DMS79 treated with DMSO at 0.1 percent for 48 hours (cell line): ENCODE measurements at regions not wholly inside any gene's neighbourhood (a gene's known extent, or its start where the extent isn't known, plus 50 kb on each side); places are given as distances from the start of the nearest gene placed in this dataset.
"Not testable (repeated sequence)": the region's sequence is repeated elsewhere in the genome, so short reads cannot be mapped to it uniquely, and the experiment has no call there.

Experiments used
- DNase-seq: peaks from one replicate; lab custom pipeline; 2025; lab: John Stamatoyannopoulos, UW

GRCh38 chr2:225244933-225245332 lies 154.6 kb upstream of the NYAP2 start:
- no peak for DNase-seq

- DNase-seq: no peak
These were observed 162.7 kb upstream of the NYAP2 start for GRCh38 chr2:225236769-225237323.

GRCh38 chr2:225233234-225233633 lies 166.3 kb upstream of the NYAP2 start:
- no peak for DNase-seq

- no peak for DNase-seq
These were observed 167.6 kb upstream of the NYAP2 start for GRCh38 chr2:225231900-225232299.

- not testable (repeated sequence) for DNase-seq
These were observed 170.2 kb upstream of the NYAP2 start for GRCh38 chr2:225229346-225229745.

- no peak for DNase-seq
These were observed 173.1 kb upstream of the NYAP2 start for GRCh38 chr2:225226441-225226840.

GRCh38 chr2:225223301-225223700 lies 176.2 kb upstream of the NYAP2 start:
- DNase-seq: no peak

GRCh38 chr2:225207471-225207870 lies 165.2 kb upstream of the DOCK10 start:
- DNase-seq: no peak

- DNase-seq: no peak
These were observed 164.8 kb upstream of the DOCK10 start for GRCh38 chr2:225207043-225207442.

- peak; percentile 19 for DNase-seq
These were observed 154.3 kb upstream of the DOCK10 start for GRCh38 chr2:225196579-225196978.

- no peak for DNase-seq
These were observed 150.6 kb upstream of the DOCK10 start for GRCh38 chr2:225192869-225193268.

- no peak for DNase-seq
These were observed 148.7 kb upstream of the DOCK10 start for GRCh38 chr2:225190987-225191386.

- no peak for DNase-seq
These were observed 142.7 kb upstream of the DOCK10 start for GRCh38 chr2:225184948-225185347.

GRCh38 chr2:225182126-225182525 lies 139.9 kb upstream of the DOCK10 start:
- DNase-seq: no peak

- no peak for DNase-seq
These were observed 134.8 kb upstream of the DOCK10 start for GRCh38 chr2:225177098-225177497.

- DNase-seq: no peak
These were observed 131.6 kb upstream of the DOCK10 start for GRCh38 chr2:225173909-225174308.

GRCh38 chr2:225171350-225171749 lies 129.1 kb upstream of the DOCK10 start:
- no peak for DNase-seq

GRCh38 chr2:225170162-225170561 lies 127.9 kb upstream of the DOCK10 start:
- DNase-seq: no peak

- no peak for DNase-seq
These were observed 127.1 kb upstream of the DOCK10 start for GRCh38 chr2:225169396-225169795.

- DNase-seq: no peak
These were observed 122.8 kb upstream of the DOCK10 start for GRCh38 chr2:225165052-225165451.

- DNase-seq: no peak
These were observed 122.3 kb upstream of the DOCK10 start for GRCh38 chr2:225164401-225165050.

GRCh38 chr2:225158360-225158759 lies 116.1 kb upstream of the DOCK10 start:
- DNase-seq: no peak

GRCh38 chr2:225156853-225157451 lies 114.7 kb upstream of the DOCK10 start:
- DNase-seq: no peak

- no peak for DNase-seq
These were observed 98.5 kb upstream of the DOCK10 start for GRCh38 chr2:225140723-225141122.
